Testis (tissue), 2 donors: ENCODE measurements at regions not wholly inside any gene's neighbourhood (a gene's known extent, or its start where the extent isn't known, plus 50 kb on each side); places are given as distances from the start of the nearest gene placed in this dataset.

Source experiments
- CTCF ChIP-seq, 3 experiments: fragments of 450-650 bp in 2 of 3; fragments of 200-600 bp in 1 of 3; sonication (generic) in 1 of 3; IDR thresholded peaks; one replicate each; pipeline ENCODE4 v1.5.1; 2016 to 2019; ENCODE audit warnings: antibody characterized with exemption in 3 of 3, mild to moderate bottlenecking in 2 of 3, moderate library complexity in 1 of 3
- POLR2A ChIP-seq: fragments of 450-650 bp; IDR thresholded peaks from one replicate; pipeline ENCODE4 v1.6.1; 2017; ENCODE audit warnings: antibody characterized with exemption, mild to moderate bottlenecking, moderate library complexity

GRCh38 chr21:38577887-38578286 is 79.6 kb upstream of the ERG start:
- TF ChIP-seq CTCF (IDR thresholded peaks at IDR 0.05), result no peak
- TF ChIP-seq POLR2A, result no peak
